H1 (cell line): ENCODE measurements at regions not wholly inside any gene's neighbourhood (a gene's known extent, or its start where the extent isn't known, plus 50 kb on each side); places are given as distances from the start of the nearest gene placed in this dataset.

Source experiments
- BCL11A ChIP-seq, 2 experiments: IDR thresholded peaks; one replicate each; pipeline ENCODE4 v1.6.1; 2011; ENCODE audit warnings: low read depth in 2 of 2, low read length in 2 of 2, mild to moderate bottlenecking in 2 of 2

GRCh38 chr9:88312517-88313103 lies 75.6 kb upstream of the SPIN1 start (continued):
- TF ChIP-seq BCL11A (IDR thresholded peaks at IDR 0.05; ENCODE audit: low read depth in 2 of 2, low read length in 2 of 2), result no peak
- TF ChIP-seq, all 59 proteins: peak for 0
